ENCODE measurements at regions not wholly inside any gene's neighbourhood (a gene's known extent, or its start where the extent isn't known, plus 50 kb on each side); places are given as distances from the start of the nearest gene placed in this dataset.

- Mint-ChIP-seq H3K27ac (peak overlapping the region; percentile 43), H3K27me3 (ENCODE audit: low read depth, poor library complexity) (peaks cover 7% of the 10 kb centered on the region), H3K9me3 (no peaks in the 10 kb centered on the region), H3K36me3 (ENCODE audit: low read depth) (no peaks in the 10 kb centered on the region), H3K4me1 (peaks cover 59% of the 10 kb centered on the region), H3K4me3 (no peak overlapping the region)
- no peak for DNase-seq
- TF ChIP-seq CTCF (IDR thresholded peaks at IDR 0.05): no peak
These were observed 64.2 kb downstream of the LLPH start for GRCh38 chr12:66066137-66066928.

GRCh38 chr12:66065641-66066136 is 64.9 kb downstream of the LLPH start:
- Mint-ChIP-seq H3K4me3 (no peak overlapping the region), H3K9me3 (no peaks in the 10 kb centered on the region), H3K27ac (no peak overlapping the region), H3K4me1 (peaks cover 66% of the 10 kb centered on the region), H3K27me3 (ENCODE audit: low read depth, poor library complexity) (peaks cover 7% of the 10 kb centered on the region), H3K36me3 (ENCODE audit: low read depth) (no peaks in the 10 kb centered on the region)
- TF ChIP-seq CTCF (IDR thresholded peaks at IDR 0.05): no peak
- no peak for DNase-seq

- H3K9me3 Mint-ChIP-seq: no peaks in the 10 kb centered on the region
- no peak overlapping the region for H3K4me3 Mint-ChIP-seq
- no peak for DNase-seq
- H3K4me1 Mint-ChIP-seq: peaks cover 71% of the 10 kb centered on the region
- no peak for TF ChIP-seq CTCF (IDR thresholded peaks at IDR 0.05)
- peaks cover 7% of the 10 kb centered on the region for H3K27me3 Mint-ChIP-seq (ENCODE audit: low read depth, poor library complexity)
- H3K27ac Mint-ChIP-seq: peak overlapping the region; percentile 35
- no peaks in the 10 kb centered on the region for H3K36me3 Mint-ChIP-seq (ENCODE audit: low read depth)
These were observed 65.4 kb downstream of the LLPH start for GRCh38 chr12:66065150-66065549.

GRCh38 chr12:66063916-66064315 is 66.6 kb downstream of the LLPH start:
- Mint-ChIP-seq H3K27ac (no peak overlapping the region), H3K4me1 (peaks cover 82% of the 10 kb centered on the region), H3K36me3 (ENCODE audit: low read depth) (no peaks in the 10 kb centered on the region), H3K4me3 (no peak overlapping the region), H3K9me3 (no peaks in the 10 kb centered on the region), H3K27me3 (ENCODE audit: low read depth, poor library complexity) (peaks cover 4% of the 10 kb centered on the region)
- no peak for DNase-seq
- TF ChIP-seq CTCF (IDR thresholded peaks at IDR 0.05): no peak

- no peak overlapping the region for H3K4me3 Mint-ChIP-seq
- peaks cover 85% of the 10 kb centered on the region for H3K4me1 Mint-ChIP-seq
- no peaks in the 10 kb centered on the region for H3K9me3 Mint-ChIP-seq
- DNase-seq: no peak
- peaks cover 7% of the 10 kb centered on the region for H3K27me3 Mint-ChIP-seq (ENCODE audit: low read depth, poor library complexity)
- H3K27ac Mint-ChIP-seq: no peak overlapping the region
- no peaks in the 10 kb centered on the region for H3K36me3 Mint-ChIP-seq (ENCODE audit: low read depth)
- no peak for TF ChIP-seq CTCF (IDR thresholded peaks at IDR 0.05)
These were observed 68.3 kb downstream of the LLPH start for GRCh38 chr12:66062290-66062625.
